ENCODE measurements at regions not wholly inside any gene's neighbourhood (a gene's known extent, or its start where the extent isn't known, plus 50 kb on each side); places are given as distances from the start of the nearest gene placed in this dataset.

- peaks cover 7% of the 10 kb centered on the region; the same call in 1 of the 2 replicates for H3K4me1 ChIP-seq (ENCODE audit: insufficient read depth)
- H3K27ac ChIP-seq (ENCODE audit: low read depth) = no peak overlapping the region
- H3K4me2 ChIP-seq = no peak overlapping the region
- TF ChIP-seq ZNF462 (CRISPR knock-in tag; IDR thresholded peaks at IDR 0.05) (no peak), EZH2phosphoT487 (IDR thresholded peaks at IDR 0.05; ENCODE audit: unreplicated experiment) (no peak)
- no peaks in the 10 kb centered on the region for H3K79me2 ChIP-seq (replicated peaks; ENCODE audit: insufficient read depth)
- no peak overlapping the region for H3K27ac Mint-ChIP-seq
- no peak overlapping the region for H3K4me3 ChIP-seq
- no peaks in the 10 kb centered on the region for H3K27me3 Mint-ChIP-seq (ENCODE audit: insufficient read depth, low read depth, poor library complexity)
- H3K9me3 Mint-ChIP-seq = no peaks in the 10 kb centered on the region
- H3K9me2 ChIP-seq (ENCODE audit: insufficient read depth) = no peaks in the 10 kb centered on the region
- no peaks in the 10 kb centered on the region for H3K27me3 ChIP-seq (ENCODE audit: insufficient read depth)
- peaks cover 20% of the 10 kb centered on the region for H3K4me1 Mint-ChIP-seq
- H2AFZ ChIP-seq = no peak overlapping the region
- no peak overlapping the region for H3K4me3 Mint-ChIP-seq
- no peaks in the 10 kb centered on the region for H3K36me3 ChIP-seq (ENCODE audit: insufficient read depth)
- no peaks in the 10 kb centered on the region for H3K36me3 Mint-ChIP-seq (ENCODE audit: low read depth)
- H3F3A ChIP-seq (replicated peaks; ENCODE audit: low read depth) = no peaks in the 10 kb centered on the region
- no peak for ATAC-seq
- no peaks in the 10 kb centered on the region for H4K20me1 ChIP-seq (replicated peaks; ENCODE audit: insufficient read depth)
- DNase-seq (ENCODE audit: low spot score) = no peak
These were observed 586.5 kb downstream of the EPM2A start for GRCh38 chr6:145148776-145149175.

- DNase-seq (ENCODE audit: low spot score) (no peak), ATAC-seq (peak; percentile 58)
- peaks cover 20% of the 10 kb centered on the region for H3K4me1 Mint-ChIP-seq
- Histone ChIP-seq H3K4me2 (no peak overlapping the region), H3K9me2 (ENCODE audit: insufficient read depth) (no peaks in the 10 kb centered on the region), H4K20me1 (replicated peaks; ENCODE audit: insufficient read depth) (no peaks in the 10 kb centered on the region), H2AFZ (no peak overlapping the region), H3F3A (replicated peaks; ENCODE audit: low read depth) (no peaks in the 10 kb centered on the region), H3K27ac (ENCODE audit: low read depth) (no peak overlapping the region), H3K4me1 (ENCODE audit: insufficient read depth) (peaks cover 7% of the 10 kb centered on the region; the same call in 1 of the 2 replicates), H3K79me2 (replicated peaks; ENCODE audit: insufficient read depth) (no peaks in the 10 kb centered on the region), H3K36me3 (ENCODE audit: insufficient read depth) (no peaks in the 10 kb centered on the region), H3K27me3 (ENCODE audit: insufficient read depth) (no peaks in the 10 kb centered on the region), H3K4me3 (no peak overlapping the region)
- H3K27ac Mint-ChIP-seq = no peak overlapping the region
- H3K4me3 Mint-ChIP-seq = no peak overlapping the region
- peaks cover 2% of the 10 kb centered on the region; the same call in 1 of the 3 replicates for H3K9me3 Mint-ChIP-seq
- H3K27me3 Mint-ChIP-seq (ENCODE audit: insufficient read depth, low read depth, poor library complexity) = no peaks in the 10 kb centered on the region
- H3K36me3 Mint-ChIP-seq (ENCODE audit: low read depth) = no peaks in the 10 kb centered on the region
- TF ChIP-seq EZH2 (IDR thresholded peaks at IDR 0.05; ENCODE audit: low read depth, unreplicated experiment) = no peak
- TF ChIP-seq STAT1 (IDR thresholded peaks at IDR 0.05; ENCODE audit: unreplicated experiment) = no peak
- TF ChIP-seq ZNF462 (CRISPR knock-in tag; IDR thresholded peaks at IDR 0.05) = no peak
- TF ChIP-seq CREB1 (CRISPR knock-in tag; IDR thresholded peaks at IDR 0.05; ENCODE audit: low read depth) = no peak
- TF ChIP-seq NANOG (IDR thresholded peaks at IDR 0.05; ENCODE audit: borderline replicate concordance) = no peak
- TF ChIP-seq ZNF331 (CRISPR knock-in tag; IDR thresholded peaks at IDR 0.05; ENCODE audit: low read depth) = no peak
These were observed 583.7 kb downstream of the EPM2A start for GRCh38 chr6:145151624-145152023.

Data from GM23338 (cell line).